ENCODE measurements at regions not wholly inside any gene's neighbourhood (a gene's known extent, or its start where the extent isn't known, plus 50 kb on each side); places are given as distances from the start of the nearest gene placed in this dataset.

- POLR2A ChIA-PET: no interaction called here
- Mint-ChIP-seq H3K9me3 (no peaks in the 10 kb centered on the region), H3K4me1 (no peaks in the 10 kb centered on the region), H3K4me3 (no peak overlapping the region), H3K36me3 (ENCODE audit: low read depth) (no peaks in the 10 kb centered on the region), H3K27ac (no peak overlapping the region), H3K27me3 (peaks cover 12% of the 10 kb centered on the region)
- intact Hi-C loops (cut with micrococcal nuclease): no loop called here
- DNase-seq (no peak), ATAC-seq (ENCODE audit: low read depth) (no peak)
- TF ChIP-seq CTCF (IDR thresholded peaks at IDR 0.05): no peak
- CTCF ChIA-PET: no interaction called here
Observed at GRCh38 chr5:67474597-67475238, 278.1 kb upstream of the CD180 start.

- no peak for DNase-seq
- no peak for TF ChIP-seq CTCF (IDR thresholded peaks at IDR 0.05)
- no peak overlapping the region for H3K27ac Mint-ChIP-seq
- H3K4me3 Mint-ChIP-seq: no peak overlapping the region
- H3K9me3 Mint-ChIP-seq: peaks cover 3% of the 10 kb centered on the region
- no peaks in the 10 kb centered on the region for H3K27me3 Mint-ChIP-seq
- no peaks in the 10 kb centered on the region for H3K36me3 Mint-ChIP-seq (ENCODE audit: low read depth)
- intact Hi-C loops (cut with micrococcal nuclease): no loop called here
- CTCF ChIA-PET: no interaction called here
- no peak for ATAC-seq (ENCODE audit: low read depth)
- H3K4me1 Mint-ChIP-seq: no peaks in the 10 kb centered on the region
- POLR2A ChIA-PET: no interaction called here
Observed at GRCh38 chr5:67467110-67467509, 270.5 kb upstream of the CD180 start.

GRCh38 chr5:67465537-67466207 is 269.1 kb upstream of the CD180 start:
- CTCF ChIA-PET: interaction anchor here (1.3 kb wide), 1 partner anchor 787 kb away, joined by 3 read pairs; no protein-coding TSS in a partner anchor
- H3K4me3 Mint-ChIP-seq: no peak overlapping the region
- no peak overlapping the region for H3K27ac Mint-ChIP-seq
- peaks cover 3% of the 10 kb centered on the region for H3K9me3 Mint-ChIP-seq
- TF ChIP-seq CTCF (IDR thresholded peaks at IDR 0.05): no peak
- DNase-seq (no peak), ATAC-seq (ENCODE audit: low read depth) (no peak)
- POLR2A ChIA-PET: interaction anchor here (0.7 kb wide), 1 partner anchor 172 kb away, joined by 4 read pairs; no protein-coding TSS in a partner anchor
- H3K4me1 Mint-ChIP-seq: no peaks in the 10 kb centered on the region
- no peaks in the 10 kb centered on the region for H3K27me3 Mint-ChIP-seq
- intact Hi-C loops (cut with micrococcal nuclease): no loop called here
- H3K36me3 Mint-ChIP-seq (ENCODE audit: low read depth): no peaks in the 10 kb centered on the region

- no peak overlapping the region for H3K27ac Mint-ChIP-seq
Observed at GRCh38 chr5:67462147-67462546, 265.5 kb upstream of the CD180 start.

More at GRCh38 chr5:67462147-67462546, 265.5 kb upstream of the CD180 start:
- no peak overlapping the region for H3K4me3 Mint-ChIP-seq
- ChIA-PET CTCF (no interaction called here), POLR2A (no interaction called here)
- DNase-seq (no peak), ATAC-seq (ENCODE audit: low read depth) (no peak)
- H3K27me3 Mint-ChIP-seq: no peaks in the 10 kb centered on the region
- TF ChIP-seq CTCF (IDR thresholded peaks at IDR 0.05): no peak
- H3K4me1 Mint-ChIP-seq: no peaks in the 10 kb centered on the region
- intact Hi-C loops (cut with micrococcal nuclease): no loop called here
- H3K9me3 Mint-ChIP-seq: peaks cover 3% of the 10 kb centered on the region
- no peaks in the 10 kb centered on the region for H3K36me3 Mint-ChIP-seq (ENCODE audit: low read depth)

All from activated B cell treated with CpG ODN at 0.5 μM for 24 hours (primary cell).